C1 segment of cervical spinal cord (tissue), 14 donors: ENCODE measurements at regions not wholly inside any gene's neighbourhood (a gene's known extent, or its start where the extent isn't known, plus 50 kb on each side); places are given as distances from the start of the nearest gene placed in this dataset.
"Not testable (repeated sequence)": the region's sequence is repeated elsewhere in the genome, so short reads cannot be mapped to it uniquely, and the experiment has no call there.

ENCODE experiments used
- DNase-seq, 14 donors: peaks; one replicate each; lab custom pipeline; 2025; lab: John Stamatoyannopoulos, UW

DNA sequence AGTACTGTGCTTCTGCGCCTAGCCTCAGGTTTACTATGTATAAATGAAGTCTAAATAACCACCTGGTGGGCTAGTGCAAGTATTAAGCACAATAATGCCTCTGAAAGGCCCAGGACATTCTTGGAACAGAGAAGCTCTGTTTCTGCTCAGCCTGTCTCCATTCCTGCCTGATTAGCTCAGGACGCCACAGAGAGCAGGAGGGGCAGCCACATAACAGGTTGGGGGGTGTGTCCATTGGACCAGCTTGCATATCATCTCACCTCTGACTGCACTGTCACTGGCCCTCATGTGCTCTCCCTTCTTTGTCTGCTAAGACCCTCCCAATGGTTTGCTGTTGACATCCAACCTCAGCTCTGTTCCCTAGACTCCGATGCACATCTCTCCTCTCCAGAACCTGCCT is 52.8 kb upstream of the IKZF1 start:
- no peak for DNase-seq

- no peak for DNase-seq
Measured at GRCh38 chr7:50246551-50246950, 58.0 kb upstream of the IKZF1 start.

DNA sequence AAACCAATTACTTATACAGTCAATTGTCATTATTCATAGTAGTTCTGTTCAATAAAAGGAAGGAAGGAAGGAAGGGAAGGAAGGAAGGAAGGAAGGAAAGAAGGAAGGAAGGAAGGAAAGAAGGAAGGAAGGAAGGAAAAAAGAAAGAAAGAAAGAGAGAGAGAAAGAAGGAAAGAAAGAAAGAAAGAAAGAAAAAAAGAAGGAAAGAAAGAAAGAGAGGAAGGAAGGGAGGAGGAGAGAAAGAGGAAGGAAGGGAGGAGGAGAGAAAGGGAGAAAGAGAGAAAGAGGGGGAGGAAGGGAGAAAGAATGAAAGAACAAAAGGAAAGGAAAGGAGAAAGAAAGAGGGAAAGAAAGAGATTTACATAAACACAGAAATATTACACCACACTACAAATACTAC is 62.4 kb upstream of the IKZF1 start:
- not testable (repeated sequence) for DNase-seq

- not testable (repeated sequence) for DNase-seq
Measured at GRCh38 chr7:50240699-50241098, 63.8 kb upstream of the IKZF1 start.

- DNase-seq = no peak
Measured at GRCh38 chr7:50229964-50230363, 74.6 kb upstream of the IKZF1 start.

GRCh38 chr7:50228148-50228547 is 76.4 kb upstream of the IKZF1 start:
- DNase-seq = no peak

DNA sequence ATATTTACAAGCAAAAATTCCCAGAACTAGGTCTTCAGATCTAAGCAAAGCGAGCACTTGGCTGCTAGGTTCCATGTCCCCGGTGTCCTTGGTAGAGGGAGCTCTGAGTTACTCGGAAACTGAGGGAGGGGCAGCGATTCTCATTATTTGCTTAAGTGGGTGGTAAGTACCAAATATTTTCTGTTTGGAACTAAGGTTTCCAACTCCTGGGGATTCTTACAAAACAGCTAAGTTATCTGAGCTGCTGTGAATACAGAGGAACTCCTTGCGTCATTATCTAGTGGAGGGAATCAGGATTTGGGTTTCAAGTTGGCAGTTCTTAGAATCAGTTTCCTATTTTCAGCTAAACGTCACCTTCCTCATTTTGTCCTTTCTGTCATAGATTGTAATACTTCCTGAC is 76.8 kb upstream of the IKZF1 start:
- DNase-seq = no peak

DNA sequence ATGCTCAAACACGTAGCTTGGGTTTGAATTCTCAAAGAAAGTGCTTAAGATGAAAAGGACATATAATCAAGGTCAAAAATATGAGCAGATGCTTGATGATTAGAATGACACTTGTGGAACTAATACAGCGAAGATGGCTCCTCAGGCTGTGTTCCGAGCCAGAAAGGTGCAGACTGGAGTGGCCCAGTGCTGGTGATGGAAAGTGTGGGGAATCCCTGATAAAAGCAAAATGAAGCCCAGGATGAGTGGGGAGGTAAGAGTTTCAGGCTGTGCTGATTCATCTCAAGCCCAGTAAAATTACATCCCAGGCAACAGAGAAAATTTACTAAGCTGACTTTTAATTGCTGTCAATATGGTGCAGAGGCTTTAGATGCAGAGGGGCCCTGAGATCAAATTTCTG is 77.8 kb upstream of the IKZF1 start:
- DNase-seq = no peak

DNA sequence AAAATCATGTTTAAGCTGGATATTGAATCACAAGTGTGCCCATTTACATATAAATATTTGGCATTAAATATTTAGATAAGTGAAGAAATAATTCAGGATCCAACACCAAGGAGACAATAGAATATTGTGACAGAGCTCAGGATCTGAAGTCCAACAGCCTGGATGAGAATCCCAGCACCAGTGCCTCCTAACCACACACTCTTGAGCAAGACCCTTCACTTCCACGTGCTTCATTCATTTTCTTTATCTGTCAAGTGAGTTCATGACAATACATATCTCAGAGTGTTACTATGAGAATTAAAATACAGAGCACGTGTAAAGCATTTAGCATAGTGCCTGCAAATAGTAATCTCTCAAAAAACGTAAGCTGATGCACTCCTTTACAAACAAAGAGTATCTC is 78.4 kb upstream of the IKZF1 start:
- no peak for DNase-seq

- DNase-seq = no peak
Measured at GRCh38 chr7:50221433-50221832, 83.1 kb upstream of the IKZF1 start.

DNA sequence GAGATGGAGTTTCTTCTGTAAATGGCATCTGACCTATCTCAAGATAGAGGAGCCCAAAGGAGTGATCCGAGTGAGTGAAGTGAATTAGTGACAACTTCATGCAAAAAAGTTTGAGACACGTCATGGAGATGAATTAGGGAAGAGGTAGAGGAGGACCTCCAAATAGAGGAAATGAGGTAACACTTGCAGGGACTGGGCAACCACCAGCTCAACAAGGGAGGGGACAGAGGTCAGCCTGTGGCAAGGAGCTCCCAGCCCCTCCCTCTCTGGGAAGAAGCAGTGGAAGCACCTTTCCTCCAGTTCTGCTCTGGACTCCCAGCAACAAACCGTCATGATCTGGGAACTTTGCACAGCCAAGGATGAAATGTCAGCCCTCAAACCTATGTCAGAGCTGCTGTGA is 83.5 kb upstream of the IKZF1 start:
- no peak for DNase-seq

DNA sequence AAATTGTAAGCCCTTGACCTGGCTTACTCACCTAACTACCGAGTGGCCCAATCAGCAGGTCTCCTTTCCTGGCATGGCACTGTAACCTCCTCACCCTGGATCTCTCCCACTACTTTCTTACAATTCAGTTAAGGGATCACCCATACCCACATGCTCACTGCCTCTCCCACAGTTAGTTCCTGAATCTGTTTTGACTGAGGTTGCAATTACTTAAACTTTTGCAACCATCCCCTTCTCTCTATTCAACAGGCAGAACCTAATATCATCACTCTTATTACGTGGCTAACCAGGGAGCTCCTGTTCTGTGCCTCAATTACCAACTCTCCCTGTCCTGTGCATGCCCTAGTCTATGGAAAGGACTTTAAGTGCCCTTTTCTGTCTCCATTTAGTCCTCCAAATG is 84.2 kb upstream of the IKZF1 start:
- no peak for DNase-seq

DNA sequence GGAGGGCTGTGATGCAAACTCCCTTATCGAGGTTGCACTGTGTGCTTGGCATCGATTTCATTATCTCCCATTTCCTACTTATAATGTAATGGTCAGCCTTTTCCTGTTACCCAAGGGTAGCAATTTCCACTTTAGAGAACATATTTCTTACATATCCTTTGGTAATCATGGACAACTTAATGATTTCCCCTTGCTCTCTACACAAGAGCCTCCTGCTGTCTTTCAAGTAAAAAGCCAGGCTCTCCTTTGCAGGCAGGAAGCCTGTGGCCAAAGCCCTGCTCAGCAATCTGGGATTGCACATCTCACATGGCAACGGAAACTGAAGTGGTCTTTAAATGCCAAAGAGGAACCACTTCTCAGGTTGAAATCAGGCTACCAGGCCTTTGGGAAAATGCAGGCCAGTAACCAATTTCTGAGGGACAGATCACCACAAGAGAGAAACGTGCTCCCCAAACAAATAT is 86.7 kb upstream of the IKZF1 start:
- DNase-seq = no peak

DNA sequence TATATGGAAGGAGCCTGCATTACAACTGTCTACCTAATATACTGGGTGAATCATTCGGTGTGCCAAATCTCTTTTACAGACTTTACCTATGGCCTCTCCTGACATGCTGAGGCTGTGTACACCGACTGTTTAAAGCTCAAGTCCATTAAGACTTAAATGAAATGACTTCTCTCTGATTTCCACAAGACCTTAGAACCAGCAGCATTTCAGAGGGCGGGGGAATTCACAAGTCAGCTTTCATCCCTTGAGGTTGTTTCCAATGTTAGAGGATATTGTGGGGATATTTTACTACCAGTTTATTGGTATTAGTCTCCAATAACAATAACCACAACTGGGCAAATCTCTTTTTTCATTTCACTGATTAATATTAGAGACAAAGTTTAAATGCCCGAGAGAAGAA is 87.1 kb upstream of the IKZF1 start:
- no peak for DNase-seq

DNA sequence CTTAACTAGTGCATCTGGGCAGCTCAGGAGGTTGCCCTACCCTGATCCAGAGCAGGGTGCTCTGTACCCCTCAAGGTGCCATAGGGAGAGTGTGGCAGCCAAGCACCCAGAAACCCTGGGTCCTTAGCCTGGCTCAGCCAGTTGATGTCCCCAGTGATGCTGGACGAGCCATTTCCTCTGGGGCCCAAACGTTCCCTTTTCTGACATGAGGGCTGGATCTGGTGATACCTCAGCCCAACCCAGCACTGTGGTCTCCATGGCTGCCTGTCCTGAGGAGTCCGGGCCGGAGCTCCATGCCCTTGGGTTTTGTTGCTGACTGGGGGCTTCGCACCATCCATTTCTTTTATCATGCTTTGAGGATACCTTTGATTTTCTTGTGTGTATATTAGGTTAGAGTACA is 87.9 kb upstream of the IKZF1 start:
- DNase-seq = no peak

DNA sequence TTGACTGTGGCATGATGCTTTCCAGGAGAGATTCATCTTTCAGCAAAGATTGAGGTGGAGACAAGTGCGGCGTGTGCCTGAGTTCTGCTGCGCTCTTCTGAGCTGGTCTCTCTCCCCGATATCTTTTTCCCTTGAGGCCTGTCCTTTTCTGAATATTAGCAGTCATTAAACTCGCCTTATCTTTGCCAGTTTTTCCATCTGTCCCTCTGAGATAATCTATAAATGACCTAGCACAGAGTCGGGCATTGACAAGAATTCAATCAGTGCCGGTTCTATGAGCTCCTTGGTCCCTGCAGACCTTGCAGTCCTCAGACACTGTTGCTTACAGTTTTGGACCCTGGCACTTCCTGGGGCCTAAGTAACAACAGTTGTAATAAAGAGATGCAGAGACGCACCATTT is 89.7 kb upstream of the IKZF1 start:
- no peak for DNase-seq

GRCh38 chr7:50214126-50214670 is 90.3 kb upstream of the IKZF1 start:
- DNase-seq = no peak

DNA sequence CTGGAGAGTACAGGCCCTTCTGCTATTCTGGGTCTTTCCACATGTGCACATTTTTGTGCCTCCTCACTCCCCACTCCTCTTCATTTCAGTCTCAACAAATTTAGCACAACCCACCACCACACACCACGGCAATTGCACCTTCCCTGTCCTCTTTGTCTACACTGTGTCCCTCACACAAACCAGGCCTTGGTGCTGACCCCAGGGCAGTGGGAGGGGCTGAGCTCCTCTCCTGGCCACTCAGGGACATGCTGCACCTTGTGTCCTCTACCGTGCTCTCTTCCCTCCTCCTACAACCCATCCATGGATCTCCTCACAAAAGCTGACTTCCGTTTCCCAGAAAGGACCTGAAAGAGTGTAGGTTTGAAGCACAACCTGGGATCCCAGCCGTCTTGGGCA is 90.9 kb upstream of the IKZF1 start:
- no peak for DNase-seq

DNA sequence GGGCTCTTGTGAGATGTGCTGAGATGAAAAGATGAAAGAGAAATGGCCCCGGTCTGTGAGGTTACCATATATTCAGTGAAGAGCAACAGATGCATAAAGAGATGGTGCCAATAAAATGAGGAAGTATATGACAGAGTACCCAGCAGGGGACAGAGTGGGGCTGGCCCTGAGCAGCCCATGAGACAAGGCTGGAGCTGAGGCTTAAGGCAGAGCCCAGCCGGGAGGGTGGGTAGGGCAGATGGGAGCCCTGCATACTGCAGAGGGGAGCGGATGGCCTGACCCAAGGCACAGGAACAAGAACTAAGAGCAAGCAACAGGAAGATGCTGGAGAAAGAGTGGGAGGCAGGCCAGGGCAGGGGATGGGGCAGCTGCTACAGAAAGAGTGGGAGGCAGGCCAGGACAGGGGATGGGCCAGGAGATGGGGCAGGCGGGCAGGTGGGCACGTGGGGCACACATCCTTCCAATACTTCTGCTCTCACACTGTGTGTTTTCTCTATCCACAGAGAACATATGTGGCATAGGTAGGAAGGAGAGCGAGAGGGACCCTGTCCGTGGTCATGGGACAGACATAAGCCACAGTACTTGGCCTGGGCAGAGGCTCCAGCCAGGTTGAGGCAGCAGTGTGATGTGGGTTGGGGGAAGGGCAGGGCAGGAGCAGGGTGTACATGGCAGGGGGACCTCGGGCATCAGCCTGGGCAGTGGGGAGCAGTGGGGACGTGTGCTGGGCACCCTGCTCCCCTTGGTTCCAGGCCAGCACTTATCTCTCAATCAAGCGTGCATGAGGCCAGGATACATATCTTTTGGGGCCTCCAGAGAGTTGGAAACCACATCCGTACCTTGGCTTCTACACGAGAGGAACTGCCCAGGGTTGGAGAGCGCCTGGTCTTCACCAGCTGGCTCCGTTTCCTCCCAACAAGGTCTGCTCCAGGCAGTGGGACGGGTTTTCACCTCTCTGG is 91.6 kb upstream of the IKZF1 start:
- DNase-seq = no peak

GRCh38 chr7:50212016-50212325 is 92.5 kb upstream of the IKZF1 start:
- DNase-seq = no peak

GRCh38 chr7:50211130-50212015 is 93.1 kb upstream of the IKZF1 start:
- DNase-seq = peak in 1 of 14 donors; percentile 66

DNA sequence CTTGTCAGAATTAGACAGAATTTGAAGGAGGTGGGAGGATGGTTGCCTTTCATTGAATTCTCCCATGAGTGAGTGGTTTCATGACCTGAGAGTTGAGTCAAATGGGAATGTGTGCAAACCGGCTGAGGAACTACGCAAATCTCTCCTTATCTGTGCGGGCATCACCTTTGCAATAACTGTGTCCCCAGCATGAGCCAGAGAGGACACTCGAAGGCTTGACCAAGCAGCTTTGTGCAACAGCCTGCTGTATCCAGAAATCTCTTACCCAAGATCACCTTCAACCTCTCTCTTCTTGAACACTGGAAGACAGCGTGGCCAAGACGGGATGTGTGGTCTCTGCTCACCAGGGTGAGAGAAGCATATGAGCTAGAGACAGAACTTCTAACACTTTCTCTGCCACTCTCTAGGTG is 93.8 kb upstream of the IKZF1 start:
- no peak for DNase-seq
